ENCODE measurements at regions not wholly inside any gene's neighbourhood (a gene's known extent, or its start where the extent isn't known, plus 50 kb on each side); places are given as distances from the start of the nearest gene placed in this dataset.

GRCh38 chr3:72380711-72381493, 467.3 kb downstream of the SHQ1 start:
- H3K4me3 ChIP-seq (ENCODE audit: low read length) = no peak overlapping the region
- no peaks in the 10 kb centered on the region for H3K27me3 ChIP-seq (ENCODE audit: control insufficient read depth, insufficient read depth, low read length)
- 100% methylated on average over 1 of the region's 8 CpGs for WGBS (ENCODE audit: insufficient coverage, low lambda C conversion rate)
- peaks cover 16% of the 10 kb centered on the region for H3K36me3 ChIP-seq (ENCODE audit: control insufficient read depth, insufficient read depth, low read length)
- DNase-seq = no peak
- no peak overlapping the region for H3K27ac ChIP-seq (ENCODE audit: low read length)
- peaks cover 23% of the 10 kb centered on the region for H3K4me1 ChIP-seq (ENCODE audit: control insufficient read depth, insufficient read depth, low read length)
- no peaks in the 10 kb centered on the region for H3K9me3 ChIP-seq (ENCODE audit: control insufficient read depth, low read depth, low read length)

- Histone ChIP-seq H3K9me3 (ENCODE audit: control insufficient read depth, low read depth, low read length) (no peaks in the 10 kb centered on the region), H3K27ac (ENCODE audit: low read length) (no peak overlapping the region), H3K36me3 (ENCODE audit: control insufficient read depth, insufficient read depth, low read length) (peaks cover 20% of the 10 kb centered on the region), H3K4me1 (ENCODE audit: control insufficient read depth, insufficient read depth, low read length) (peaks cover 17% of the 10 kb centered on the region), H3K4me3 (ENCODE audit: low read length) (no peak overlapping the region), H3K27me3 (ENCODE audit: control insufficient read depth, insufficient read depth, low read length) (no peaks in the 10 kb centered on the region)
- 64% methylated on average over 2 of the region's 4 CpGs for WGBS (ENCODE audit: insufficient coverage, low lambda C conversion rate)
- DNase-seq = no peak
Observed at GRCh38 chr3:72380193-72380592, 468.1 kb downstream of the SHQ1 start.

GRCh38 chr3:72379500-72380187, 468.6 kb downstream of the SHQ1 start:
- Histone ChIP-seq H3K4me1 (ENCODE audit: control insufficient read depth, insufficient read depth, low read length) (peaks cover 13% of the 10 kb centered on the region), H3K4me3 (ENCODE audit: low read length) (no peak overlapping the region)
- WGBS (ENCODE audit: insufficient coverage, low lambda C conversion rate) = no CpG with 5 or more reads among the region's 1 CpG

GRCh38 chr3:72378287-72378686, 470.0 kb downstream of the SHQ1 start:
- WGBS (ENCODE audit: insufficient coverage, low lambda C conversion rate) = 100% methylated on average over 1 of the region's 10 CpGs
- H3K27ac ChIP-seq (ENCODE audit: low read length) = no peak overlapping the region
- no peaks in the 10 kb centered on the region for H3K27me3 ChIP-seq (ENCODE audit: control insufficient read depth, insufficient read depth, low read length)
- no peaks in the 10 kb centered on the region for H3K4me1 ChIP-seq (ENCODE audit: control insufficient read depth, insufficient read depth, low read length)
- H3K36me3 ChIP-seq (ENCODE audit: control insufficient read depth, insufficient read depth, low read length) = peaks cover 30% of the 10 kb centered on the region
- H3K9me3 ChIP-seq (ENCODE audit: control insufficient read depth, low read depth, low read length) = no peaks in the 10 kb centered on the region
- DNase-seq = no peak
- no peak overlapping the region for H3K4me3 ChIP-seq (ENCODE audit: low read length)

More at GRCh38 chr3:72379500-72380187, 468.6 kb downstream of the SHQ1 start:
- Histone ChIP-seq H3K27ac (ENCODE audit: low read length) (no peak overlapping the region), H3K9me3 (ENCODE audit: control insufficient read depth, low read depth, low read length) (no peaks in the 10 kb centered on the region), H3K36me3 (ENCODE audit: control insufficient read depth, insufficient read depth, low read length) (peaks cover 23% of the 10 kb centered on the region), H3K27me3 (ENCODE audit: control insufficient read depth, insufficient read depth, low read length) (no peaks in the 10 kb centered on the region)
- DNase-seq = peak; percentile 7 to 19

GRCh38 chr3:72376956-72377710, 471.1 kb downstream of the SHQ1 start:
- H3K9me3 ChIP-seq (ENCODE audit: control insufficient read depth, low read depth, low read length) = no peaks in the 10 kb centered on the region
- H3K4me1 ChIP-seq (ENCODE audit: control insufficient read depth, insufficient read depth, low read length) = no peaks in the 10 kb centered on the region
- WGBS (ENCODE audit: insufficient coverage, low lambda C conversion rate) = 100% methylated on average over 1 of the region's 9 CpGs
- no peak overlapping the region for H3K27ac ChIP-seq (ENCODE audit: low read length)
- H3K4me3 ChIP-seq (ENCODE audit: low read length) = no peak overlapping the region
- H3K36me3 ChIP-seq (ENCODE audit: control insufficient read depth, insufficient read depth, low read length) = peaks cover 31% of the 10 kb centered on the region
- H3K27me3 ChIP-seq (ENCODE audit: control insufficient read depth, insufficient read depth, low read length) = no peaks in the 10 kb centered on the region
- no peak for DNase-seq

GRCh38 chr3:72375237-72376076, 472.8 kb downstream of the SHQ1 start:
- no peaks in the 10 kb centered on the region for H3K4me1 ChIP-seq (ENCODE audit: control insufficient read depth, insufficient read depth, low read length)
- 98% methylated on average over 7 of the region's 10 CpGs for WGBS (ENCODE audit: insufficient coverage, low lambda C conversion rate)
- peaks cover 31% of the 10 kb centered on the region for H3K36me3 ChIP-seq (ENCODE audit: control insufficient read depth, insufficient read depth, low read length)
- no peaks in the 10 kb centered on the region for H3K9me3 ChIP-seq (ENCODE audit: control insufficient read depth, low read depth, low read length)
- no peak for DNase-seq
- no peaks in the 10 kb centered on the region for H3K27me3 ChIP-seq (ENCODE audit: control insufficient read depth, insufficient read depth, low read length)
- H3K27ac ChIP-seq (ENCODE audit: low read length) = no peak overlapping the region
- no peak overlapping the region for H3K4me3 ChIP-seq (ENCODE audit: low read length)

GRCh38 chr3:72373139-72373538, 475.1 kb downstream of the SHQ1 start:
- no peaks in the 10 kb centered on the region for H3K4me1 ChIP-seq (ENCODE audit: control insufficient read depth, insufficient read depth, low read length)
- no peak for DNase-seq
- no peak overlapping the region for H3K4me3 ChIP-seq (ENCODE audit: low read length)
- H3K36me3 ChIP-seq (ENCODE audit: control insufficient read depth, insufficient read depth, low read length) = peaks cover 26% of the 10 kb centered on the region
- no peak overlapping the region for H3K27ac ChIP-seq (ENCODE audit: low read length)
- no CpG with 5 or more reads among the region's 8 CpGs for WGBS (ENCODE audit: insufficient coverage, low lambda C conversion rate)
- H3K9me3 ChIP-seq (ENCODE audit: control insufficient read depth, low read depth, low read length) = no peaks in the 10 kb centered on the region
- H3K27me3 ChIP-seq (ENCODE audit: control insufficient read depth, insufficient read depth, low read length) = no peaks in the 10 kb centered on the region

- H3K27ac ChIP-seq (ENCODE audit: low read length) = no peak overlapping the region
- DNase-seq = no peak
- no peaks in the 10 kb centered on the region for H3K27me3 ChIP-seq (ENCODE audit: control insufficient read depth, insufficient read depth, low read length)
- no CpG with 5 or more reads among the region's 3 CpGs for WGBS (ENCODE audit: insufficient coverage, low lambda C conversion rate)
- H3K4me3 ChIP-seq (ENCODE audit: low read length) = no peak overlapping the region
- no peaks in the 10 kb centered on the region for H3K4me1 ChIP-seq (ENCODE audit: control insufficient read depth, insufficient read depth, low read length)
- H3K36me3 ChIP-seq (ENCODE audit: control insufficient read depth, insufficient read depth, low read length) = peaks cover 19% of the 10 kb centered on the region
- H3K9me3 ChIP-seq (ENCODE audit: control insufficient read depth, low read depth, low read length) = no peaks in the 10 kb centered on the region
Observed at GRCh38 chr3:72372161-72372560, 476.1 kb downstream of the SHQ1 start.

- Histone ChIP-seq H3K27me3 (ENCODE audit: control insufficient read depth, insufficient read depth, low read length) (no peaks in the 10 kb centered on the region), H3K27ac (ENCODE audit: low read length) (no peak overlapping the region), H3K4me3 (ENCODE audit: low read length) (no peak overlapping the region), H3K36me3 (ENCODE audit: control insufficient read depth, insufficient read depth, low read length) (peaks cover 15% of the 10 kb centered on the region), H3K4me1 (ENCODE audit: control insufficient read depth, insufficient read depth, low read length) (no peaks in the 10 kb centered on the region), H3K9me3 (ENCODE audit: control insufficient read depth, low read depth, low read length) (no peaks in the 10 kb centered on the region)
- no peak for DNase-seq
- WGBS (ENCODE audit: insufficient coverage, low lambda C conversion rate) = 98% methylated on average over 5 of the region's 7 CpGs
Observed at GRCh38 chr3:72371431-72371830, 476.8 kb downstream of the SHQ1 start.

- no CpG with 5 or more reads among the region's 11 CpGs for WGBS (ENCODE audit: insufficient coverage, low lambda C conversion rate)
- H3K27me3 ChIP-seq (ENCODE audit: control insufficient read depth, insufficient read depth, low read length) = no peaks in the 10 kb centered on the region
- peaks cover 15% of the 10 kb centered on the region for H3K36me3 ChIP-seq (ENCODE audit: control insufficient read depth, insufficient read depth, low read length)
- no peak overlapping the region for H3K27ac ChIP-seq (ENCODE audit: low read length)
- no peak for DNase-seq
- H3K4me3 ChIP-seq (ENCODE audit: low read length) = no peak overlapping the region
- H3K9me3 ChIP-seq (ENCODE audit: control insufficient read depth, low read depth, low read length) = no peaks in the 10 kb centered on the region
- no peaks in the 10 kb centered on the region for H3K4me1 ChIP-seq (ENCODE audit: control insufficient read depth, insufficient read depth, low read length)
Observed at GRCh38 chr3:72370947-72371346, 477.3 kb downstream of the SHQ1 start.
